Common myeloid progenitor, CD34-positive (primary cell): ENCODE measurements at regions not wholly inside any gene's neighbourhood (a gene's known extent, or its start where the extent isn't known, plus 50 kb on each side); places are given as distances from the start of the nearest gene placed in this dataset.

Experiments
- CTCF ChIA-PET: fragments of 350-600 bp; sonication (Branson Sonifier 250); formaldehyde crosslinking; loops from one replicate; lab custom pipeline; 2021; ENCODE audit warnings: antibody characterized with exemption; lab: Charles Lee
- POLR2A ChIA-PET: fragments of 350-600 bp; sonication (Branson Sonifier 250); formaldehyde crosslinking; loops from one replicate; lab custom pipeline; 2021; ENCODE audit warnings: antibody characterized with exemption; lab: Charles Lee
- DNase-seq, 3 donors: peaks; one replicate each; pipeline versions ENCODE4 v3.0.0 to v3.0.0-alpha.2; 2013
- H3K27ac ChIP-seq, 2 experiments: 1 replicate in 1 of 2; 2 replicates in 1 of 2; pipeline ENCODE4 v1.7.0; 2013; ENCODE audit warnings: inconsistent platforms in 2 of 2, low read length in 2 of 2, mild to moderate bottlenecking in 2 of 2, low read depth in 1 of 2, moderate library complexity in 1 of 2; ENCODE audit not compliant: severe bottlenecking in 2 of 2, insufficient read depth in 1 of 2, poor library complexity in 1 of 2
- H3K27me3 ChIP-seq, 5 experiments: replicated peaks in 2 of 5; 1 replicate in 3 of 5; 2 replicates in 2 of 5; pipeline versions ENCODE4 v1.6.1 to v1.7.0; 2013; ENCODE audit warnings: low read length in 4 of 5, mild to moderate bottlenecking in 2 of 5, moderate library complexity in 2 of 5, inconsistent platforms in 1 of 5; ENCODE audit not compliant: insufficient read depth in 5 of 5, control insufficient read depth in 4 of 5
- H3K36me3 ChIP-seq, 4 experiments: 1 replicate in 2 of 4; 2 replicates in 2 of 4; pipeline versions ENCODE4 v1.6.1 to v1.7.0; 2013; ENCODE audit warnings: low read length in 3 of 4, control low read depth in 1 of 4, mild to moderate bottlenecking in 1 of 4; ENCODE audit not compliant: control insufficient read depth in 4 of 4, insufficient read depth in 4 of 4
- H3K4me1 ChIP-seq, 4 experiments: 1 replicate in 3 of 4; 2 replicates in 1 of 4; pipeline versions ENCODE4 v1.6.1 to v1.7.1; 2013; ENCODE audit warnings: low read length in 3 of 4, mild to moderate bottlenecking in 3 of 4, control low read depth in 1 of 4, inconsistent platforms in 1 of 4, moderate library complexity in 1 of 4; ENCODE audit not compliant: control insufficient read depth in 4 of 4, insufficient read depth in 4 of 4; ENCODE audit errors: control extremely low read depth in 1 of 4
- H3K4me3 ChIP-seq, 7 experiments: 1 replicate in 4 of 7; 2 replicates in 3 of 7; pipeline versions ENCODE4 v1.5.1 to v1.7.0; 2013; ENCODE audit warnings: mild to moderate bottlenecking in 7 of 7, low read length in 6 of 7, moderate library complexity in 6 of 7, inconsistent platforms in 2 of 7, low read depth in 2 of 7, control low read depth in 1 of 7; ENCODE audit not compliant: insufficient read depth in 4 of 7, control insufficient read depth in 1 of 7; ENCODE audit errors: extremely low read depth in 1 of 7
- H3K9me3 ChIP-seq, 5 experiments: 1 replicate in 4 of 5; 2 replicates in 1 of 5; pipeline versions ENCODE4 v1.6.1 to v1.7.1; 2013; ENCODE audit warnings: low read length in 4 of 5, mild to moderate bottlenecking in 2 of 5, inconsistent platforms in 1 of 5, low read depth in 1 of 5, moderate library complexity in 1 of 5; ENCODE audit not compliant: control insufficient read depth in 4 of 5, insufficient read depth in 2 of 5; ENCODE audit errors: control extremely low read depth in 1 of 5
- WGBS: methylation state at CpG from one replicate; pipeline ENCODE4 v1.1.5; 2013; ENCODE audit not compliant: insufficient coverage; 5-methylcytosine and 5-hydroxymethylcytosine counted together

DNA sequence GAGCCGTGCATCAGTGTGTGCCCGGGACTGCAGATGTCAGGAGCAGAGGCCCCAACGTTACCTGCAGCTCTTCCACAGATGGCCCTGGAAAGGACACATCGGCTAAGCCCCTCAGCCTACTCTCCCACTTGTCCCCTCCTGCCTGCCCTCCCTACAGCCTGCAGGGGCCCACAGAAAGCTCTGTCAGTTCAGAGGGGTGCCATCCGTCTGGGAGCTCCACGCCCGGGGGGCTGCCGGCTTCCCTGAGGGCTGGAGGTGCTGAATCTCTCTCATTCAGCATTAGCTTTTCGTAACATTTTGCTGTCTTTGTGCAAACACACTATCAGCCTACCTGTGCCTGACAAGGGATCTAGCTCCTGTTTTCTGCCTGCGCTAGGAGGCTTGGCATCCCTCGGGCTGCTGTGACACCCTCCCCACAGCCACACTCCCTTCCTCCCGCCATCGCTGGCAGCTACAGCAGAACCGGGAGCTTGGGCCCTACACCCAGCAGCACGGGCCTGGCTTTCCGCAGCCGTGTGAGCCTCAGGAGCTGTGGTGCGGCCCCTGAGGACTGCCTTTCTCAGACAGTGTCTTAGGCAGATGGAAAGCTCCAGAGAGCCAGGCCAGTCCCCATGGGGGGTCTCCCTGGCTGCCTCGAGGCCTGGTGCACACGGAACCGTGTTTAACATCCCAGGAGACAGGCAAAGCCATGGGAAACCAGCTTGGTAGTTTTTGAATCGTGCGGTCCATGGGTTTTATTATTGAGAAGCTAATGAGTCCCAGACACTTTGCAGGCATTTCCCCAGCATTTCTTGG, 198.3 kb upstream of the B3GAT1 start:
- no peak overlapping the region for H3K27ac ChIP-seq
- ChIA-PET CTCF (no interaction called here), POLR2A (no interaction called here)
- H3K27me3 ChIP-seq = peaks cover 0 to 10% (median 0%) of the 10 kb centered on the region in 5 experiments
- H3K4me1 ChIP-seq = no peaks in the 10 kb centered on the region
- H3K9me3 ChIP-seq = peaks cover 0 to 1% (median 0%) of the 10 kb centered on the region in 5 experiments
- no peak for DNase-seq
- H3K4me3 ChIP-seq = no peak overlapping the region
- H3K36me3 ChIP-seq = no peaks in the 10 kb centered on the region
- 90% methylated on average over 23 of the region's 23 CpGs for WGBS

DNA sequence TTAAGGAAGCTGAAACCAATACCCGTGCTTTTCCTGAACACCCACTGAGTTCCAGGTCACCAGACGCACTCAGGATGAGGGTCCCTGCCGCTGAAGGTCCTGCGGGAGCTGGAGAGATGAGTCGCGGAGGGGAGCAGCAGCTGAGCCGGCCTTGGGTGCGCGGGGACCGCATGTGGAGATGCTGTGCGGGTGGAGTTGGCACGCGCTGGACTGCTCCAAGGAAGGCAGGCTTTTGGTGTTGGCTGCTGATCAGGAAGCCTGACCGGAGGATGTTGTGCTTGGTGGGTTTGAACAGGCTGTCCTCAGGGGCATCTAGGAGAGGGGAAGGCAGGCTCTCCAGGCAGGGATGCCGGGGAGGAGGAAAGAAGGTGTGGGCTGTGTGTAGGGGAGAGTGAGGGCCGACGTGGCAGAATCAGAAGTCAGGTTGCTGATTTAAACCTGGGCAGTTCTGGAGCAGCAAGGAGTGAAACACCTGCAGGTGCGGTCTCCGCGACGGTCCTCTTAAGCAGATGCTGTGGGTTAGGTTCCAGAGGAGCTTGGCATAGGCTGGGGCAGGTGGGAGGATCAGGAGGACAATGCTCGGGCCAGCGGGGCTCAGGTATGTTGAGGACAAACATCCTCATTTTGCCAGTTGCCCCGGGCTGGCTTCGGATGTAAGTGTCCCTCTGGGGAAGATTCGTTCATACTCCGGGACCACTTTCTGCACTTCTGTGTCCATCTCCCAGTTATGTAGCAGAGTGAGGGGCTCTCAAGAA, 197.5 kb upstream of the B3GAT1 start:
- Histone ChIP-seq H3K4me3 (no peak overlapping the region), H3K27me3 (peaks cover 0 to 10% (median 0%) of the 10 kb centered on the region in 5 experiments), H3K9me3 (peaks cover 0 to 4% (median 1%) of the 10 kb centered on the region in 5 experiments), H3K27ac (no peak overlapping the region), H3K4me1 (no peaks in the 10 kb centered on the region), H3K36me3 (no peaks in the 10 kb centered on the region)
- no peak for DNase-seq
- CTCF ChIA-PET = no interaction called here
- WGBS = 88% methylated on average over 27 of the region's 27 CpGs
- POLR2A ChIA-PET = no interaction called here

DNA sequence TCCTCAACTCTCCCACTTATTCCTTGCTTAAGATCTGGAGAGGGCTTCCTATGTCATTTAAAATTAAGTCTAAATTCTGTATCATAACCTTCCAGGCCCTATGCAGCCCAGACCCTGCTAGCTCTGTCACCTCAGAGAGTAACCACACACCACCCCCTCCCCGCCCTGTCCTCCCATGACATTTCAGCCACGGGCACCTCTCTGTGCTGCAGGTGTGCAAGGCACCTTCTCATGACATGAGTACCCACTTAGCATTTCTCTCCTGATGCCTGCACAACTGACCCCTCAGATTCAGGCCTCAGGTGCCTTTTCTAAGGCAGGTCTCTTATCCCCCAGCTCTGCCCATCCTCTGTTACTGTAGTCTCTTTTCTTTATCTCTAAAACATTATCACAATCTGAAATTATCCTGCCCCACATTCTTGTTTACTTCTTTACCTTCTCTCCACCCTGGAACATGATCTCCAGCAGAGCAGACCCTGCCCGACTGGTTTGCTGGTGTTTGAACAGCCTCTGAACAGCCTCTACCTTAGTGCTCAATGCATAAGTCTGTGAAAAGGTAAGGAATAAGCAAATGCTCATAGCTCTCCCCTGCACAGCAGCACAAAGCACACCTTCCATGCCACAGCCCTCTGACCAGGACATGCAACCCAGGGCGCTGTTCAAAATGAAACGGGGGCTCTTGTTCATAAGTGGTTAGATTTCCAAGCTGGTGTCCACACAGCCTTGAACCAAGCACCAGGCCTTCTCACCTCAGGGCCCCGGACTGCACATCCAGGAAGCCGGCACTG, 196.1 kb upstream of the B3GAT1 start:
- no peak for DNase-seq
- peaks cover 0 to 4% (median 1%) of the 10 kb centered on the region in 5 experiments for H3K9me3 ChIP-seq
- H3K4me3 ChIP-seq = no peak overlapping the region
- ChIA-PET CTCF (no interaction called here), POLR2A (no interaction called here)
- 91% methylated on average over 7 of the region's 7 CpGs for WGBS
- no peak overlapping the region for H3K27ac ChIP-seq
- H3K36me3 ChIP-seq = no peaks in the 10 kb centered on the region
- H3K4me1 ChIP-seq = no peaks in the 10 kb centered on the region
- peaks cover 0 to 9% (median under 1%) of the 10 kb centered on the region in 5 experiments for H3K27me3 ChIP-seq

DNA sequence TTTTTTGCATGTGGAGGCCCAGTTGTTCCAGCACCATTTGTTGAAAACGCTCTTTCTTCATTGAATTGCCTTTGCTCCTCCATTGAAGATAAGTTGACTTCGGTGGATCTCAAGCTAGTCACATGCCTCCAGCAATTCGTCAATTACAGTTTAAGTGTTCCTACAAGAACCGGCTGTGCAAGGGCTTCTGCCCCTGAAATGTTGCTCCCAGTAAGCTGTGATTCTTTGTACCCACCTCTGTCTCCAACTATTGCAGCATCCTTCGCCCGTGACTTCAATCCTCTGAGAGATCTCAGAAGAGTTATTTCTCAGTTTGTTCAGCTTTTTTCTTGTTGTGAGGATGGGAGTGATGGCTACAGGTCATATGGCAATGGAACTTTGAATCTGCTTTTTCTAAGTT, 194.2 kb upstream of the B3GAT1 start:
- H3K4me1 ChIP-seq = no peaks in the 10 kb centered on the region
- ChIA-PET CTCF (no interaction called here), POLR2A (no interaction called here)
- WGBS = 83% methylated on average over 6 of the region's 6 CpGs
- no peaks in the 10 kb centered on the region for H3K36me3 ChIP-seq
- H3K9me3 ChIP-seq = peaks cover 0 to 4% (median 2%) of the 10 kb centered on the region in 5 experiments
- DNase-seq = no peak
- H3K27me3 ChIP-seq = peaks cover 3 to 16% (median 7%) of the 10 kb centered on the region in 5 experiments
- no peak overlapping the region for H3K27ac ChIP-seq
- no peak overlapping the region for H3K4me3 ChIP-seq

DNA sequence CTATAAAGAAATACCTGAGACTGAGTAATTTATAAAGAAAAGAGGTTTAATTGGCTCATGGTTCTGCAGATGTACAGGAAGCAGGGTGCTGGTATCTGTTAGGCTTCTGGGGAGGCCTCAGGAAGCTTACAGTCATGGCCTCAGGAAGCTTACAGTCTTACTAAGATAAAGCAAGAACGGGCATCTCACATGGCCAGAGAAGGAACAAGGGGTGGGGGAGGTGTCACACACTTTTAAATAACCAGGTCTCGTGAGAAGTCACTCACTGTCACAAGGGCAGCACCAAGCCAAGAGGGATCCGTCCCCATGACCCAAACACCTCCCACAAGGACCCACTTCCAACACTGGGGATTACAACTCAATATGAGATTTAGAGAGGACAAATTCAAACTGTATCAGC, 192.8 kb upstream of the B3GAT1 start:
- Histone ChIP-seq H3K9me3 (peaks cover 0 to 4% (median 2%) of the 10 kb centered on the region in 5 experiments), H3K27me3 (peaks cover 3 to 16% (median 7%) of the 10 kb centered on the region in 5 experiments), H3K4me3 (no peak overlapping the region), H3K36me3 (no peaks in the 10 kb centered on the region), H3K27ac (no peak overlapping the region), H3K4me1 (no peaks in the 10 kb centered on the region)
- ChIA-PET POLR2A (no interaction called here), CTCF (no interaction called here)
- no peak for DNase-seq
- no CpG with 5 or more reads among the region's 3 CpGs for WGBS

DNA sequence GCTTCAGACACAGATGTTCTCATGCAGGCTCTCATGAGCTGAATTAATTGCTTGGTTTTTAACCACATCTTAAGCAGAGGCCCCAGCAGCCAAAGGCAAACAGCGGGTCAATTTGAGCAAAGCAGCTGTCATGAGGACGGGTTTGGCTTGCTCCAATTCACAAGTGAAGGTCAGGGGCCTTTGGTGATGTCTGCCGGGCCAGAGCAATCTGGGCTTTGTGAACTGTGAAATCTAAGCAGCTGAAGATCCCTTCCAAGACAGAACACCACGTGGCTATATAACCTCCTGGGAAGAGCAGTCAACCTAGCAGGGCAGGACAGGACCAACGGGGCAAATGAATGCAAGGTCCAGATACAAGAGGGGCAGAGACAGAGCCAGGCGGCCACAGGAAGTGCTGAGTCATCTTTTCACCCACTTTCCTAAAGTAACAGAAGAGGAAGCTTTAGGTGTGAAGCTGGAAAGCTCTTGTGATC, 187.3 kb upstream of the B3GAT1 start:
- CTCF ChIA-PET = no interaction called here
- WGBS = 54% methylated on average over 5 of the region's 6 CpGs
- Histone ChIP-seq H3K27me3 (peaks cover 3 to 10% (median 7%) of the 10 kb centered on the region in 5 experiments), H3K27ac (no peak overlapping the region), H3K4me3 (no peak overlapping the region), H3K9me3 (peaks cover 0 to 1% (median 0%) of the 10 kb centered on the region in 5 experiments), H3K36me3 (no peaks in the 10 kb centered on the region), H3K4me1 (no peaks in the 10 kb centered on the region)
- no peak for DNase-seq
- POLR2A ChIA-PET = no interaction called here
